ENCODE measurements at regions not wholly inside any gene's neighbourhood (a gene's known extent, or its start where the extent isn't known, plus 50 kb on each side); places are given as distances from the start of the nearest gene placed in this dataset.
"Not testable (repeated sequence)": the region's sequence is repeated elsewhere in the genome, so short reads cannot be mapped to it uniquely, and the experiment has no call there.

GRCh38 chr6:109875973-109876372 is 102.1 kb upstream of the GPR6 start:
- no peak for DNase-seq

- DNase-seq: peak; percentile 52
Measured at GRCh38 chr6:109877028-109878004, 100.8 kb upstream of the GPR6 start.

GRCh38 chr6:109878005-109878690 is 100.0 kb upstream of the GPR6 start:
- not testable (repeated sequence) for DNase-seq

GRCh38 chr6:109879081-109879480 is 99.0 kb upstream of the GPR6 start:
- not testable (repeated sequence) for DNase-seq

- DNase-seq: no peak
Measured at GRCh38 chr6:109879521-109879920, 98.6 kb upstream of the GPR6 start.

- not testable (repeated sequence) for DNase-seq
Measured at GRCh38 chr6:109881069-109881468, 97.0 kb upstream of the GPR6 start.

- peak; percentile 30 for DNase-seq
Measured at GRCh38 chr6:109881953-109882490, 96.1 kb upstream of the GPR6 start.

GRCh38 chr6:109891924-109892323 is 86.2 kb upstream of the GPR6 start:
- DNase-seq: no peak

GRCh38 chr6:109892451-109893435 is 85.4 kb upstream of the GPR6 start:
- DNase-seq: no peak

GRCh38 chr6:109893606-109894005 is 84.5 kb upstream of the GPR6 start:
- DNase-seq: no peak

GRCh38 chr6:109894181-109894580 is 83.9 kb upstream of the GPR6 start:
- no peak for DNase-seq

GRCh38 chr6:109896341-109896740 is 81.8 kb upstream of the GPR6 start:
- DNase-seq: no peak

- DNase-seq: no peak
Measured at GRCh38 chr6:109897025-109897424, 81.1 kb upstream of the GPR6 start.

- no peak for DNase-seq
Measured at GRCh38 chr6:109897561-109898080, 80.5 kb upstream of the GPR6 start.

GRCh38 chr6:109901976-109902375 is 76.1 kb upstream of the GPR6 start:
- no peak for DNase-seq

- no peak for DNase-seq
Measured at GRCh38 chr6:109902870-109903269, 75.2 kb upstream of the GPR6 start.

- DNase-seq: no peak
Measured at GRCh38 chr6:109910571-109910970, 67.5 kb upstream of the GPR6 start.

- no peak for DNase-seq
Measured at GRCh38 chr6:109912118-109912517, 66.0 kb upstream of the GPR6 start.

- DNase-seq: no peak
Measured at GRCh38 chr6:109912952-109913351, 65.2 kb upstream of the GPR6 start.

- DNase-seq: not testable (repeated sequence)
Measured at GRCh38 chr6:109915748-109916147, 62.4 kb upstream of the GPR6 start.

GRCh38 chr6:109916759-109917158 is 61.4 kb upstream of the GPR6 start:
- no peak for DNase-seq

- DNase-seq: no peak
Measured at GRCh38 chr6:109918227-109918626, 59.9 kb upstream of the GPR6 start.

Data from NCI-H69 (cell line).